ENCODE measurements at regions not wholly inside any gene's neighbourhood (a gene's known extent, or its start where the extent isn't known, plus 50 kb on each side); places are given as distances from the start of the nearest gene placed in this dataset.
"Not testable (repeated sequence)": the region's sequence is repeated elsewhere in the genome, so short reads cannot be mapped to it uniquely, and the experiment has no call there.

GRCh38 chr9:22840641-22841040 is 394.0 kb downstream of the DMRTA1 start:
- Histone ChIP-seq H2AK5ac (ENCODE audit: low read depth, low read length) (no peak overlapping the region), H3K14ac (ENCODE audit: low read length) (no peak overlapping the region), H3K27me3 (ENCODE audit: control insufficient read depth in 3 of 3, insufficient read depth in 3 of 3, low read depth in 1 of 3, low read length in 3 of 3) (no peaks in the 10 kb centered on the region)

GRCh38 chr9:22845243-22845642 is 398.6 kb downstream of the DMRTA1 start:
- not testable (repeated sequence) for H3K4me2 ChIP-seq (ENCODE audit: insufficient read depth, low read length, poor library complexity, severe bottlenecking); H3K27ac ChIP-seq (replicated peaks; ENCODE audit: low read length); H3K9ac ChIP-seq (ENCODE audit: low read depth, low read length, poor library complexity); H3K23ac ChIP-seq (ENCODE audit: low read depth, low read length, poor library complexity); H3K4me1 ChIP-seq (ENCODE audit: control insufficient read depth in 2 of 2, insufficient read depth in 1 of 2, low read depth in 1 of 2, low read length in 2 of 2); H2AK5ac ChIP-seq (ENCODE audit: low read depth, low read length); H3K36me3 ChIP-seq (replicated peaks in 1 of 2; ENCODE audit: control insufficient read depth in 2 of 2, insufficient read depth in 2 of 2, low read length in 2 of 2); H3K27me3 ChIP-seq (ENCODE audit: control insufficient read depth in 3 of 3, insufficient read depth in 3 of 3, low read depth in 1 of 3, low read length in 3 of 3); H4K91ac ChIP-seq (ENCODE audit: low read depth, low read length, poor library complexity); H2AFZ ChIP-seq (ENCODE audit: low read length); H3K4ac ChIP-seq (ENCODE audit: low read length); H2BK5ac ChIP-seq (ENCODE audit: low read length); H2BK15ac ChIP-seq (ENCODE audit: low read length); H4K8ac ChIP-seq (ENCODE audit: low read depth, low read length); DNase-seq (ENCODE audit: low spot score); H3K18ac ChIP-seq (ENCODE audit: low read length); H3K4me3 ChIP-seq (ENCODE audit: low read length in 2 of 2); H3K14ac ChIP-seq (ENCODE audit: low read length); H2BK120ac ChIP-seq (ENCODE audit: low read depth, low read length); H2BK12ac ChIP-seq (ENCODE audit: low read length); H3K79me1 ChIP-seq (ENCODE audit: low read depth, low read length)
- no CpG with 5 or more reads among the region's 1 CpG for WGBS, 2 donors (ENCODE audit: extremely low coverage in 2 of 2, insufficient read length in 2 of 2, insufficient replicate concordance in 1 of 2)
- H3K9me3 ChIP-seq (replicated peaks in 1 of 2; ENCODE audit: control insufficient read depth in 2 of 2, insufficient read depth in 1 of 2, low read depth in 1 of 2, low read length in 2 of 2) = peaks cover 0 to 11% of the 10 kb centered on the region in 2 donors

More at GRCh38 chr9:22840641-22841040, 394.0 kb downstream of the DMRTA1 start:
- Histone ChIP-seq H3K79me1 (ENCODE audit: low read depth, low read length) (no peaks in the 10 kb centered on the region), H4K91ac (ENCODE audit: low read depth, low read length, poor library complexity) (no peak overlapping the region), H3K4me2 (ENCODE audit: insufficient read depth, low read length, poor library complexity, severe bottlenecking) (no peak overlapping the region), H2BK12ac (ENCODE audit: low read length) (no peak overlapping the region), H3K4me3 (ENCODE audit: low read length in 2 of 2) (no peak overlapping the region), H3K36me3 (replicated peaks in 1 of 2; ENCODE audit: control insufficient read depth in 2 of 2, insufficient read depth in 2 of 2, low read length in 2 of 2) (no peaks in the 10 kb centered on the region), H3K9ac (ENCODE audit: low read depth, low read length, poor library complexity) (no peak overlapping the region), H3K23ac (ENCODE audit: low read depth, low read length, poor library complexity) (no peak overlapping the region), H2BK5ac (ENCODE audit: low read length) (no peak overlapping the region), H3K27ac (replicated peaks; ENCODE audit: low read length) (no peak overlapping the region), H3K4me1 (ENCODE audit: control insufficient read depth in 2 of 2, insufficient read depth in 1 of 2, low read depth in 1 of 2, low read length in 2 of 2) (peaks cover 0 to 2% of the 10 kb centered on the region in 2 donors), H3K4ac (ENCODE audit: low read length) (no peak overlapping the region), H2AFZ (ENCODE audit: low read length) (no peak overlapping the region), H3K18ac (ENCODE audit: low read length) (no peak overlapping the region), H3K9me3 (replicated peaks in 1 of 2; ENCODE audit: control insufficient read depth in 2 of 2, insufficient read depth in 1 of 2, low read depth in 1 of 2, low read length in 2 of 2) (peaks cover 0 to 8% of the 10 kb centered on the region in 2 donors), H2BK120ac (ENCODE audit: low read depth, low read length) (no peak overlapping the region), H2BK15ac (ENCODE audit: low read length) (no peak overlapping the region), H4K8ac (ENCODE audit: low read depth, low read length) (no peak overlapping the region)
- DNase-seq (ENCODE audit: low spot score) = no peak

- no peak for DNase-seq (ENCODE audit: low spot score)
- no peak overlapping the region for H2BK12ac ChIP-seq (ENCODE audit: low read length)
- no peak overlapping the region for H3K27ac ChIP-seq (replicated peaks; ENCODE audit: low read length)
- no peak overlapping the region for H3K9ac ChIP-seq (ENCODE audit: low read depth, low read length, poor library complexity)
- no peaks in the 10 kb centered on the region for H3K36me3 ChIP-seq (replicated peaks in 1 of 2; ENCODE audit: control insufficient read depth in 2 of 2, insufficient read depth in 2 of 2, low read length in 2 of 2)
- no peak overlapping the region for H4K91ac ChIP-seq (ENCODE audit: low read depth, low read length, poor library complexity)
- no peak overlapping the region for H3K4me3 ChIP-seq (ENCODE audit: low read length in 2 of 2)
- H2AFZ ChIP-seq (ENCODE audit: low read length) = no peak overlapping the region
- H2BK5ac ChIP-seq (ENCODE audit: low read length) = no peak overlapping the region
- no peak overlapping the region for H2BK120ac ChIP-seq (ENCODE audit: low read depth, low read length)
- H4K8ac ChIP-seq (ENCODE audit: low read depth, low read length) = no peak overlapping the region
- H3K4ac ChIP-seq (ENCODE audit: low read length) = no peak overlapping the region
- no peak overlapping the region for H2BK15ac ChIP-seq (ENCODE audit: low read length)
- no peak overlapping the region for H3K23ac ChIP-seq (ENCODE audit: low read depth, low read length, poor library complexity)
- no peak overlapping the region for H3K14ac ChIP-seq (ENCODE audit: low read length)
- H3K18ac ChIP-seq (ENCODE audit: low read length) = no peak overlapping the region
- H3K27me3 ChIP-seq (ENCODE audit: control insufficient read depth in 3 of 3, insufficient read depth in 3 of 3, low read depth in 1 of 3, low read length in 3 of 3) = no peaks in the 10 kb centered on the region
- peaks cover 0 to 2% of the 10 kb centered on the region in 2 donors for H3K4me1 ChIP-seq (ENCODE audit: control insufficient read depth in 2 of 2, insufficient read depth in 1 of 2, low read depth in 1 of 2, low read length in 2 of 2)
- H2AK5ac ChIP-seq (ENCODE audit: low read depth, low read length) = no peak overlapping the region
- no peaks in the 10 kb centered on the region for H3K9me3 ChIP-seq (replicated peaks in 1 of 2; ENCODE audit: control insufficient read depth in 2 of 2, insufficient read depth in 1 of 2, low read depth in 1 of 2, low read length in 2 of 2)
- no peaks in the 10 kb centered on the region for H3K79me1 ChIP-seq (ENCODE audit: low read depth, low read length)
- H3K4me2 ChIP-seq (ENCODE audit: insufficient read depth, low read length, poor library complexity, severe bottlenecking) = no peak overlapping the region
Observed at GRCh38 chr9:22855980-22856379, 409.4 kb downstream of the DMRTA1 start.

GRCh38 chr9:22857316-22857715 is 410.7 kb downstream of the DMRTA1 start:
- Histone ChIP-seq H3K23ac (ENCODE audit: low read depth, low read length, poor library complexity) (no peak overlapping the region), H2BK12ac (ENCODE audit: low read length) (no peak overlapping the region), H2BK15ac (ENCODE audit: low read length) (no peak overlapping the region), H2AK5ac (ENCODE audit: low read depth, low read length) (no peak overlapping the region), H3K79me1 (ENCODE audit: low read depth, low read length) (no peaks in the 10 kb centered on the region), H3K4me3 (ENCODE audit: low read length in 2 of 2) (no peak overlapping the region), H3K18ac (ENCODE audit: low read length) (no peak overlapping the region), H3K4me2 (ENCODE audit: insufficient read depth, low read length, poor library complexity, severe bottlenecking) (no peak overlapping the region), H2BK120ac (ENCODE audit: low read depth, low read length) (no peak overlapping the region), H4K91ac (ENCODE audit: low read depth, low read length, poor library complexity) (no peak overlapping the region), H3K27me3 (ENCODE audit: control insufficient read depth in 3 of 3, insufficient read depth in 3 of 3, low read depth in 1 of 3, low read length in 3 of 3) (no peaks in the 10 kb centered on the region), H3K9me3 (replicated peaks in 1 of 2; ENCODE audit: control insufficient read depth in 2 of 2, insufficient read depth in 1 of 2, low read depth in 1 of 2, low read length in 2 of 2) (no peaks in the 10 kb centered on the region), H4K8ac (ENCODE audit: low read depth, low read length) (no peak overlapping the region), H2AFZ (ENCODE audit: low read length) (no peak overlapping the region), H3K14ac (ENCODE audit: low read length) (no peak overlapping the region), H3K9ac (ENCODE audit: low read depth, low read length, poor library complexity) (no peak overlapping the region), H2BK5ac (ENCODE audit: low read length) (no peak overlapping the region), H3K4ac (ENCODE audit: low read length) (no peak overlapping the region), H3K27ac (replicated peaks; ENCODE audit: low read length) (no peak overlapping the region), H3K36me3 (replicated peaks in 1 of 2; ENCODE audit: control insufficient read depth in 2 of 2, insufficient read depth in 2 of 2, low read length in 2 of 2) (no peaks in the 10 kb centered on the region), H3K4me1 (ENCODE audit: control insufficient read depth in 2 of 2, insufficient read depth in 1 of 2, low read depth in 1 of 2, low read length in 2 of 2) (peaks cover 0 to 2% of the 10 kb centered on the region in 2 donors)
- no peak for DNase-seq (ENCODE audit: low spot score)
- WGBS, 2 donors (ENCODE audit: extremely low coverage in 2 of 2, insufficient read length in 2 of 2, insufficient replicate concordance in 1 of 2) = 100% methylated on average over 1 of the region's 1 CpG; no CpG with 5 or more reads in 1 of the 2 donors
